ENCODE measurements at regions not wholly inside any gene's neighbourhood (a gene's known extent, or its start where the extent isn't known, plus 50 kb on each side); places are given as distances from the start of the nearest gene placed in this dataset.
A peak's percentile ranks its signal among the peaks of the same experiment; 100 is the strongest.

GRCh38 chr2:204109681-204110080 lies 173.1 kb downstream of the ICOS start:
- DNase-seq: no peak

- no peak for DNase-seq
Observed at GRCh38 chr2:204110338-204110741, 173.8 kb downstream of the ICOS start.

- DNase-seq: peak; percentile 73
Observed at GRCh38 chr2:204110751-204111516, 174.4 kb downstream of the ICOS start.

GRCh38 chr2:204112084-204112770 lies 175.7 kb downstream of the ICOS start:
- DNase-seq: peak; percentile 35

GRCh38 chr2:204114295-204115136 lies 178.0 kb downstream of the ICOS start:
- DNase-seq: no peak

- peak; percentile 41 for DNase-seq
Observed at GRCh38 chr2:204115137-204116056, 178.8 kb downstream of the ICOS start.

- peak; percentile 53 for DNase-seq
Observed at GRCh38 chr2:204116159-204116792, 179.7 kb downstream of the ICOS start.

- no peak for DNase-seq
Observed at GRCh38 chr2:204122425-204122824, 185.9 kb downstream of the ICOS start.

GRCh38 chr2:204124140-204124750 lies 187.7 kb downstream of the ICOS start:
- no peak for DNase-seq

GRCh38 chr2:204126705-204127104 lies 190.1 kb downstream of the ICOS start:
- no peak for DNase-seq

- no peak for DNase-seq
Observed at GRCh38 chr2:204127238-204127637, 190.7 kb downstream of the ICOS start.

- peak; percentile 70 for DNase-seq
Observed at GRCh38 chr2:204129591-204130294, 193.2 kb downstream of the ICOS start.

GRCh38 chr2:204131621-204132020 lies 195.1 kb downstream of the ICOS start:
- no peak for DNase-seq

- no peak for DNase-seq
Observed at GRCh38 chr2:204133476-204133875, 196.9 kb downstream of the ICOS start.

- no peak for DNase-seq
Observed at GRCh38 chr2:204134421-204134820, 197.9 kb downstream of the ICOS start.

GRCh38 chr2:204135752-204136151 lies 199.2 kb downstream of the ICOS start:
- DNase-seq: no peak

GRCh38 chr2:204138206-204138605 lies 201.6 kb downstream of the ICOS start:
- DNase-seq: no peak

GRCh38 chr2:204140246-204140645 lies 203.7 kb downstream of the ICOS start:
- no peak for DNase-seq

GRCh38 chr2:204143216-204144014 lies 206.9 kb downstream of the ICOS start:
- no peak for DNase-seq

All from tongue (tissue), 1 donor.